ENCODE measurements at regions not wholly inside any gene's neighbourhood (a gene's known extent, or its start where the extent isn't known, plus 50 kb on each side); places are given as distances from the start of the nearest gene placed in this dataset.

GRCh38 chr7:19407270-19407669, 262.0 kb upstream of the FERD3L start:
- ATAC-seq (no peak), DNase-seq (ENCODE audit: low spot score) (no peak)
- TF ChIP-seq POLR2AphosphoS5 (IDR thresholded peaks at IDR 0.05; ENCODE audit: low read depth) = no peak
- no peak for TF ChIP-seq JUNB (IDR thresholded peaks at IDR 0.05; ENCODE audit: unreplicated experiment)
- TF ChIP-seq ZNF114 (CRISPR knock-in tag; IDR thresholded peaks at IDR 0.05) = no peak
- no peak for TF ChIP-seq CREB1 (CRISPR knock-in tag; IDR thresholded peaks at IDR 0.05; ENCODE audit: low read depth)
- no peak for TF ChIP-seq ZNF462 (CRISPR knock-in tag; IDR thresholded peaks at IDR 0.05)
- no peak for TF ChIP-seq REST (IDR thresholded peaks at IDR 0.05; ENCODE audit: unreplicated experiment)
- TF ChIP-seq EZH2 (IDR thresholded peaks at IDR 0.05; ENCODE audit: low read depth, unreplicated experiment) = no peak
- no peak for TF ChIP-seq STAT1 (IDR thresholded peaks at IDR 0.05; ENCODE audit: unreplicated experiment)
- TF ChIP-seq ETS1 (IDR thresholded peaks at IDR 0.05) = no peak
- no peak for TF ChIP-seq EZH2phosphoT487 (IDR thresholded peaks at IDR 0.05; ENCODE audit: unreplicated experiment)
- TF ChIP-seq NANOG (IDR thresholded peaks at IDR 0.05; ENCODE audit: borderline replicate concordance) = no peak
- TF ChIP-seq ZNF331 (CRISPR knock-in tag; IDR thresholded peaks at IDR 0.05; ENCODE audit: low read depth) = no peak
- Histone ChIP-seq H3K36me3 (ENCODE audit: insufficient read depth) (no peaks in the 10 kb centered on the region), H3K79me2 (replicated peaks; ENCODE audit: insufficient read depth) (no peaks in the 10 kb centered on the region), H3K9me2 (ENCODE audit: insufficient read depth) (no peaks in the 10 kb centered on the region), H3K4me1 (ENCODE audit: insufficient read depth) (peaks cover 19% of the 10 kb centered on the region), H3K4me2 (no peak overlapping the region), H3K4me3 (no peak overlapping the region), H3F3A (replicated peaks; ENCODE audit: low read depth) (no peaks in the 10 kb centered on the region), H4K20me1 (replicated peaks; ENCODE audit: insufficient read depth) (no peaks in the 10 kb centered on the region), H3K27ac (ENCODE audit: low read depth) (no peak overlapping the region), H2AFZ (no peak overlapping the region), H3K27me3 (ENCODE audit: insufficient read depth) (no peaks in the 10 kb centered on the region)
- Mint-ChIP-seq H3K27me3 (ENCODE audit: insufficient read depth, low read depth, poor library complexity) (no peaks in the 10 kb centered on the region), H3K9me3 (no peaks in the 10 kb centered on the region), H3K36me3 (ENCODE audit: low read depth) (no peaks in the 10 kb centered on the region), H3K27ac (no peak overlapping the region), H3K4me3 (no peak overlapping the region), H3K4me1 (peaks cover 18% of the 10 kb centered on the region)
